HG03558 (cell line): ENCODE measurements at regions not wholly inside any gene's neighbourhood (a gene's known extent, or its start where the extent isn't known, plus 50 kb on each side); places are given as distances from the start of the nearest gene placed in this dataset.
"Not testable (repeated sequence)": the region's sequence is repeated elsewhere in the genome, so short reads cannot be mapped to it uniquely, and the experiment has no call there.

Source experiments
- ATAC-seq: cut with Tn5 transposase; IDR thresholded peaks from one replicate; pipeline ENCODE4 v1.9.1; 2021; ENCODE audit warnings: moderate number of reproducible peaks; ENCODE audit not compliant: unreplicated experiment; ENCODE audit errors: extremely low read depth

DNA sequence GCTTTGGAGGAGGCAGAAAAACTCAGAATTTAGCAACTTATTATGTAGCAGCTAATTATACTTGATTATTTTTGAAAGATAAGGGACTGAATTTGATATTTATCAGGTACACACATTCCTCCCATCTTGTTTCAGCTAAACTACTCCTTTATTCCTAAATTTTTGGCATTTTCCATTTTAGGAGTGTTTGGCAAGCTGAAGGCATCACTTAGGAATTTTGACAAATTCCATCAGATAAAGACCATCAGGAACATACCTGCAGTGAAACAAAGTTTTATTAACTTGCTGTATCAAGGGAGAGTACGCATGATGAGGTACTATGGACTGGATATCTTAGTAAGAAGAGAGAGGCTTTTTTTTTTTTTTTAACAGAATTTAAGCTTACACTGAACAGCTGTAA, 1092.2 kb downstream of the PLA2G4A start:
- no peak for ATAC-seq

- no peak for ATAC-seq
Measured at GRCh38 chr1:187921426-187921825, 1092.7 kb downstream of the PLA2G4A start.

GRCh38 chr1:187922255-187922654, 1093.5 kb downstream of the PLA2G4A start:
- no peak for ATAC-seq

- no peak for ATAC-seq
Measured at GRCh38 chr1:187924252-187924651, 1095.5 kb downstream of the PLA2G4A start.

DNA sequence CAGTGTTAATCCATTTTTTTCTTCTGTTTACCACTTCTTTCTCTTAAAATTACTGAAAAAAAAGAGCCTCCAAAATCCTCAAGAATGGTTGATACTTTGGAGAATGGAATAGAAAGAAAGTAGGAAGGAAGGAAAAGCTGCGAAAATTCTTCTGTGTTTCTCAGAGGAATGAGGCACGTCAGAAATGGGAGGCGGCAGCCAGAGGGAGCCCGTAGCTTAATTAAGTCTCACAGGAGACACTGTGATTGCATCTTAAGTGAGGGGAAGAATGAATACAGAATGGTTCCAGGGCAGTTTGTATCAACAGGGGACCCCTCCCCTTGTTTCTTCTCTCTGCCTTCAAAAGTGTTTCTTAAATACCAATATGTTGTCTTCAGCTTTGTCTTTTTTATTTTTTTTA, 1099.5 kb downstream of the PLA2G4A start:
- ATAC-seq: no peak

GRCh38 chr1:187928696-187929095, 1099.9 kb downstream of the PLA2G4A start:
- no peak for ATAC-seq

DNA sequence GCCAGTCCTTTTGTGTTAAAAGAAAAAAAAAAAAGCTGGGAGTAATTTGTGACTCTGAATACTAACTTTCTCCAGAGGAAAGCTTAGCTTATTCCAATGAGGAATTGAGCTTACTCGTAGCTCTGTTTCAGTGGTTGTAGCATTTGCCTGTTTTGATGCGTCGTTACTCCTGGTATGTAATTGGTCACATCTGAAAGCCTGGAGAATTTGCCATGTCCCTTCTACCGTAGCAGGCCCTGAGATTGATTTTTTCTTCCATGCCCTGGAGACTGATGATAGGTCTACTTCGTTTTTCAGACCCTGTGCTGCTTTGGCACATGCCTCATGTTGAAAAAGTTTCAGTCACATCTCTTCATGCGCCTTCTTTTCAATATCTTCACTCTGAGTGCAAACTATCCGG, 1103.0 kb downstream of the PLA2G4A start:
- no peak for ATAC-seq

DNA sequence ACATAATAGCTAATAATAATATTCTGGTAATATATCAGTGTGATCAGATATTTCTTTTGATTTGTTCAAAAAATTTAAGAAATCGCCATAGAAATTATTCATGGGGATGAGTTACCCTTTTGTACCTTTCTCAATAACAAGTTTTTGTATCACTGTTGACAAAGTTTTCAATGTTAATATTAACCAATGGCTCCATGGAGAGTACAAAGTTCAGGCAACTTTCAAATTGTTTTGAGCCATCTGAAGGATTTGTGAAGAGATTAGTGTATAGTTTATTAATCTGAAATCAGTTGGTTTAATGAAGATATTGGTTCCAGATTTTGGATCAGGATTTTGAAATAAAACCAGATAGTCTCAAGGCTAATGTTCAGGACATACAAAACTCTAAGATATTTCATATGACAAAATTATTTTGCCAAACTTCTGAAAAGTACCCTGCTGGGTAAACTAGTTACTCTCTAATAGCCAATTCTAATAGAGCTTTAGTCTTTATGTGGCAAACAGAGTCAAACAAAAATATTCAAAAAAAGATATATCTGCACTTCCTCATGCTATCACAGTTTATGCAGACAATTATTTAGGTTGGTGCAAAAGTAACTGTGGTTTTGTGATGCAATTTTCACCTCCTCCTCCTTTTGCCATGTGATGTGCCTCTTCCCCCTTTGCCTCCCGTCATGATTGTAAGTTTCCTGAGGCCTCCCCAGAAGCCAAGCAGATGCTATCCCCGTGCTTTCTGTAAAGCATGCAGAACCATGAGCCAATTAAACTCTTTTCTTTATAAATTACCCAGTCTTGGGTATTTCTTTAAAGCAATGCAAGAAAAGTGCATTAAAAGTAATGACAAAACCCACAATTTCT, 1105.0 kb downstream of the PLA2G4A start:
- no peak for ATAC-seq

DNA sequence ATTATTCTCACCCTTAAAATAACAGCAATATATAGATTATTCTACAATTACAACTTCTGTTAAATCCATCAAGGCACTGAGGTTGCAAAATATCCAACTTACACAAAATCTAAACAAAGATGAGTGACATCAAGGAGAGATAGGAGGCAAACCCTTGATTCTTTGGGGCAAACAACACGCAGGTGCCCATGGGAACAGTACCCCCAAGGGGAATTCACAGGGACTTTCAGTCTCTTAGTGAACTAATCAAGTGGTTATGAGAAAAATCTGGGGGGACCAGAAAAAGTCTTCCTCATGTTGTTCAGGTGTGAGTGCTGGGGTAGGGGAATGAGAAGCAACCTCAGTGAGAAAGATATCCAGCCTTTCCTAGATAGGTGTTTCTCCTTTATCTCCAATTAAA, 1107.9 kb downstream of the PLA2G4A start:
- no peak for ATAC-seq

DNA sequence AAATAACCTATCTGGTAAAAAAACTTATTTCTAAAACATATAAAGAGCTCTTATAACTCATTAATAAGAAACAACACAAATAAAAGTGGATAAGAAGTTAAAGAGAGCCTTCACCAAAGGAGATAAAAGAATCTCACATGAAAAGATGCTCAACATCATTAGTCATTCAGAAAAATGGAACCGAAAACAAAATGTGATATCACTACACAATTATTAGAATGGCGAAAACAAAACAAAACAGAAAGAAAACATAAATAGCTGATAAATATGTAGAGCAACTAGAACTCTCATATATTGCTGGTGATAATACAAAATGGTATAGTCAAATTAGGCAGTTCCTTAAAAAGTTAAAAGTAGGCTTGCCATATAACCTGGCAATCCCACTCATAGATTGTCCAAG, 1109.3 kb downstream of the PLA2G4A start:
- ATAC-seq: no peak

DNA sequence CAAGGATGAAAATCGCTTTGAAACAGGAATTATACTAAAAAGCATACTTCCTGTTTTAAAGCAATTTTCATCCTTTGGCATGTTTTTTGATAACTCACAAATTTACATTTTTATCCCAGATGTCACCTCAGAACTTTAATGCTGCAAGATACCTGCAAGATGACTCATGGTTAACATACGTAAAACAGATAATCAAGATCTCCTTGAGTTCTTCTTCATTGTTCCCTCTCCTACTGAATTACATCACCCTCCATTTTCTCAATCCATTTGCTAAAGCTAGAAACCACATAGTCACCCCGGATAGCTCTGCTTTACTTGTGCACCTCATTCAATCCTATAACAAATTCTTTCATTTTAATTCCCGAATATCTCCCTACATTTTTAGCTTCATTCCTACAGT, 1114.2 kb downstream of the PLA2G4A start:
- ATAC-seq: no peak

GRCh38 chr1:187943606-187944403, 1115.1 kb downstream of the PLA2G4A start:
- ATAC-seq: no peak

- not testable (repeated sequence) for ATAC-seq
Measured at GRCh38 chr1:187946661-187947060, 1117.9 kb downstream of the PLA2G4A start.

DNA sequence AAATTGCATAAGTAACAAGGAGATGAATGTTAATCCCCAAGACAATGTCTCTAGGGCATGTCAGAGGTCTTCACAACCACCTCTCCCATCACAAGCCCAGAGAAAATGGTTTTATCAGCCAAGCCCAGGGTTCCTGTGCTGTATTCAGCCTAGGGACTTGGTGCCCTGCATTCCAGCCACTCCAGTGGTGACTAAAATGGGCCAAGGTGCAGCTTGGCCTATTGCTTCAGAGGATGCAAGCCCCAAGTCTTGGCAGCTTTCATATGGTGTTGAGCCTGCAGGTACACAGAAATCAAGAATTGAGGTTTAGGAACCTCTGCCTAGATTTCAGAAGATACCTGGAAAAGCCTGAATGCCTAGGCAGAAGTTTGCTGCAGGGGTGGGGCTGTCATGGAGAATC, 1118.6 kb downstream of the PLA2G4A start:
- ATAC-seq: no peak

- ATAC-seq: no peak
Measured at GRCh38 chr1:187948170-187948794, 1119.5 kb downstream of the PLA2G4A start.

GRCh38 chr1:187949567-187949966, 1120.8 kb downstream of the PLA2G4A start:
- ATAC-seq: no peak

DNA sequence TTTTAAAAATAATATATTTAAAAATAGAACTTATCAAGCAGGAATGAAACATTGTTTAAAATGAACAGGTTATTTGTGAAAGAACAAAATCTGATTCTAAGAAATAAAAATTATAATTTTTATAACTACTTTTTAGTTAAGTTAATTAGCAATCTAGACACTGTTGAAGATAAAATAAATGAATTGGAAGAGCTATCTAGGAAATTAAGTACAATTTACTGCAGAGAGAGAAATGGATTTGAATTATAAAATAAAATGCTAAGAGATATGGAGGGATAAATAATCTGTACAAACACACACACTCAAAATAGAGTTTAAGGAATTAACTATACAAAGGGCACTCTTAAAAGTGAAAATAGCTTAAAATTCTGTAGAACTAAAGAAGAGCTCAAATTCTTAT, 1123.1 kb downstream of the PLA2G4A start:
- no peak for ATAC-seq

- ATAC-seq: no peak
Measured at GRCh38 chr1:187952446-187952845, 1123.7 kb downstream of the PLA2G4A start.

GRCh38 chr1:187956975-187957374, 1128.2 kb downstream of the PLA2G4A start:
- no peak for ATAC-seq

DNA sequence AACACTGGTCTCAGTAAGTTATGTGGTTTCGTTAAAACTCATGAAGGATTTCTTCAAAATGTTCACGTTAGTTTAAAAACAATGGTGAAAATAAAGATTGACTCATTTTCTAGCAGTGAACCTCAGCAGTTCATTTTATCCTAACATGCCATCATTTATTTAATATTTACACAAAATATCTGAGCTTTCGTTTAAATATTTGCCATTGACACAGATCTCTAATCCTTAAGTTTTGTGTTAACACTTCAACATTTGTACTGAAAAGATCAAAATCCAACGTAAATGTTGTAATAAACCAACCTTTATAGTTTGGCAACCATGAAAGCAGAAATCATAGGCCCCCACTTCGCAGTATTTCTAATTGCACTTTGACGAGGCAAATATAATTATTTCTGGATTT, 1129.5 kb downstream of the PLA2G4A start:
- ATAC-seq: no peak

- ATAC-seq: no peak
Measured at GRCh38 chr1:187959062-187959461, 1130.3 kb downstream of the PLA2G4A start.
